SHP77 (cell line): ENCODE measurements at regions not wholly inside any gene's neighbourhood (a gene's known extent, or its start where the extent isn't known, plus 50 kb on each side); places are given as distances from the start of the nearest gene placed in this dataset.
"Not testable (repeated sequence)": the region's sequence is repeated elsewhere in the genome, so short reads cannot be mapped to it uniquely, and the experiment has no call there.

Source experiments
- DNase-seq, 2 experiments: peaks; one replicate each; lab custom pipeline; 2025; lab: John Stamatoyannopoulos, UW

GRCh38 chr20:24418731-24419130 is 50.7 kb upstream of the SYNDIG1 start:
- no peak for DNase-seq

- no peak for DNase-seq
Observed at GRCh38 chr20:24417485-24417884, 51.9 kb upstream of the SYNDIG1 start.

GRCh38 chr20:24415444-24415843 is 54.0 kb upstream of the SYNDIG1 start:
- DNase-seq = not testable (repeated sequence)

GRCh38 chr20:24411834-24412216 is 57.6 kb upstream of the SYNDIG1 start:
- no peak for DNase-seq

DNA sequence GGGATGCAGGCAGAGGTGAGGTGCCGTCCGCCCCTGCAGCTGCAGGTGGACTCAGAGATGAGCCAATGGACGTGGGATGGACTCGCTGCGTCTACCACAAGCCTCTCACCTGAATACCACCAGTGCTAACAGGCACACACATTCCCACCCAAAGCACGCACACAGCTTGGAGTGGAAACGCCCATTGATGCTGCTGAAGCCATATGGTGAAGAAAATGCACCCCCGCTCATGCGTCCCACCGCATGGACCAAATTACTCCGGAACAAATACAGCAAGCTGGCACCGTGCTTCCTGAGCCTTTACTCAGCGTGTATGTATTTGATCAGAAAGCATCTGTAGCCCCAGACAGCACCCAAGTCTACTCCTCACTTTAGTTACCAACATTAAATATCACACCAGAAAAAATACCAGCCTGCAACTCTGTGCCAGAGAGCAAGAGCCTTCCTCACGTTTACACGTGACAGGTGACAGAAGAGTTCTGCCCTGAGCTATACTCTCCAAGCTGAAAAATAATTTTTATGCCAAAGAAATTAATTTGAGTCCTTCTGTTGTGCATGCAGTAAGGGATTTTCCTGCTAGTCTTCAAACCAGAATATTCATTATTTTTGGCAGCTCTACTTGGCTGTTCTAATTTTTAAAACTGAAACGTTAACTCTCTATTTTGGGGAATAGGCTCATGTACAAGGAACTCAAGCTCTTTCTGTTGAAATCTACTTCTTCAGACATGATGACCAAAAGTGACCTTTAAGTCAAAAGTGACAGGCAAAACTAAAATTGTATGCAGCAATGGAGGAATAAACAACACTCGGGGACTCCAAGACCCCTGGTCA is 58.2 kb upstream of the SYNDIG1 start:
- DNase-seq = no peak

DNA sequence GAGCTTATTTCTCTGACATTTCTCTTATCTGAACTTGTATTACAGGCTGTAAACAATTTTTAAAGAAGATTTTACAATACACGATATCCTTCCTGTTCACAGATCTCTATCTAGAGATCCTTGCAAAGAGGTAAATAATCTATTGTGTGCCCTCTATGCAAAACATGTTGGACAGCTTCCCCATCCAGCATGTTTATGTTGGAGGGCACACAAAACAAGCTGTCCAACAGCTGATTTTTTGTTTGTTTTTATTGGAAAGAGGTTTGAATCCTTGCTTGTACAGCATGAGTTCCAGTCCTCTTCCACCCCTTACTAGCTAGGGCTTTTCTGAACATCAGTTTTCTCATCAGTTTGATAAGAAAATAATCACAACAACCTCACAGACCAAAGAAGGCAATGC is 62.3 kb upstream of the SYNDIG1 start:
- DNase-seq = no peak

DNA sequence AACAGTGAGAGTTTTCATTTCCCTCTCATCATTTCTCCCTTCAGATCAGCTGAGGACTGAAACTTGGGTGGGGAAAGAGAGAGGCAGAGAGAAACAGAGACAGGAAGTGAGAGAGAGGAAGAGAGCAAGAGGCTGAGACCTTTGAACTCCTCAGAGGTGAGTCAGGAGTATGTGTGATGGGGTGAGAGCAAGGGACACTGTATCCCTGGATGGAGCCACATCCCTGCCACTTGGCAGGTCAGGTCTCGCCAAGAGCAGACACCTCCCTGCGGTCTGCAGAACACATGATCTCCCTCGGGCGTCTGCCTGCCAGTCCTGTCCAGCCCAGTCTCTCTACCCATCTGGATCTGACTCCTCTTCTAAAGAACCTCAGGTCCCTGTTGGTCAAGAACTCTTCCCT is 62.7 kb upstream of the SYNDIG1 start:
- no peak for DNase-seq

DNA sequence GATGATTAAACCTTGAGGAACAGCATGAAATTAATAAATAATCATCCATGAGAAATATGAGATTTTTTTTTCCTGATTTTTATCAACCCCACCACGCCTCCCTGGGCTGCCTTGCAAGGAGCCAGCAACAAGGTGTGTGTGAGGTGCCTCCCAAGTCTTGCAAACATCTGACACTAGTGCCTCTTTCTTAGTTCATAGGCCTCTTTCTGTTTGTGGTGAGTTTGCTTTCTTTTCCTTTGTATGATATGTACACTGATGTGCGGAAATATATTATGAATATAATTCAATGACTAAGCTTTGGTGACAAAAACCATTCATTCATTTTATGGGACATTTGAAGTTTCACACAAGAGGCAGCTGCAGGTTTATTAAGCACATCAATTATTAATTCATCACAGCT is 63.2 kb upstream of the SYNDIG1 start:
- DNase-seq = no peak

GRCh38 chr20:24405810-24406209 is 63.6 kb upstream of the SYNDIG1 start:
- no peak for DNase-seq

GRCh38 chr20:24403406-24403805 is 66.0 kb upstream of the SYNDIG1 start:
- no peak for DNase-seq

- no peak for DNase-seq
Observed at GRCh38 chr20:24402188-24402587, 67.2 kb upstream of the SYNDIG1 start.

GRCh38 chr20:24395151-24395550 is 74.3 kb upstream of the SYNDIG1 start:
- DNase-seq = no peak

DNA sequence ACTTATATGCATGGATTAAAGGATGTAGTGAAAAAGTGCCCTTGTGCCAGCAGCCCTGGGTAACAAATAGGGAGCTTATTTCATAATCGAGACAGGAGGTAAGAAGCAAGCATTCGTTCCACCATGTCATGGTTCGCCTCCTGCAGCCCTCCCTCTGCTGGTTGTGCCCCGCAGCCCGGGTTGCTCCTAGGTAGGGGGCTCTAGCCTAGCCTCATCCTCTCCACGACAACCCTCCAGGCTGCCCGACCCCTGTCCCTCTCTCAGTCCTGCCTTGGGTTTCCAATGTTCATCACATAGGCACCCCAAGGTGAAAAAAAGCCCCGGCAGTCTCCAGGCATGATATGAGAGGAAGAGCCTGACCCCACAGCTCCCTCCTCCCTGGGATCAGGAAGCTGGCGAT is 75.5 kb upstream of the SYNDIG1 start:
- no peak for DNase-seq

DNA sequence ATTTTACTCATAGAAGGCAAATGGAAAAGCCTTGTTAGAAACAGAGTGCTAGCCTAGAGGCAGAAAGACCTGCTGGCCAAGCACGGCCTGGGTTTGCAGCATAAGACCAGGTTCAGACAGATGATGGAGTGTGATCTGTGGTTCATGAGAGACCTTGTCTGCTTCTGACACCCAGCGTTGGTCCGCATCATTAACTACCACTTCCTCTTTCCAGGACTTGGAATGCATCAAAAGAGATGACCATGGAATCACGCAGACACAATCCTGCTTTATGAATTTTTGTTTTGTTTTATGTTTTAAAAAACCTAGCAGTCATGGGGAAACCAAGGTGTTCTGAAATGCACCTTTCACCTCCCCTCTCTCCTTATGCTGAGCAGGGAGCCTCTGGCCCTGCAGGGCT is 76.8 kb upstream of the SYNDIG1 start:
- no peak for DNase-seq

GRCh38 chr20:24389686-24390085 is 79.7 kb upstream of the SYNDIG1 start:
- DNase-seq = no peak

DNA sequence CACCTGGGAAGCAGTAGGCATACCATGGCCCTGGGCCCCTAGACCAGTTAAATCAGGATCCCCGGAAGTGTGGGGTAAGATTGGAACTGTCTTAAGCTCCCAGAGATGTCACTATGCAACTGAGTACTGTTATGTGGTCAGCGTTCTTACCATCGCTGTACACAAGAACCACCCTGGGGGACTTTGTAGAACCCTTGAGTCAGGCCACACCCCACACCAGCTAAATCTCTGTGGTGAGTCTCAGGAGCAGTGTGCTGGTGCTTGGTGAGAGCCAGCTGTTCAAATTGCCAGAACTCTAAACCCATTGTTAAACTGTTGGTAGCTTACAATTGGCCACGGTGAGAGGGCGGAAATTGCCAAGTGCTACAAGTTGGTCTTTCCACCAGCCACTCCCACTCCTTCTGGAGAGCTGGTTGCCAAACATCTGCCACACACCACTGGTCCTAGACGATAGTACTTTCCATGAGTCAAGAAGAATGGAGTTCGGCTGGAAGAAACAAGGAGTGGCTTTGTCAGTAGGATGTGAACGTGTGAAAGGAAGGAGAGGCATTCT is 80.5 kb upstream of the SYNDIG1 start:
- no peak for DNase-seq

- DNase-seq = no peak
Observed at GRCh38 chr20:24385547-24385946, 83.9 kb upstream of the SYNDIG1 start.

GRCh38 chr20:24384865-24385264 is 84.6 kb upstream of the SYNDIG1 start:
- DNase-seq = no peak

DNA sequence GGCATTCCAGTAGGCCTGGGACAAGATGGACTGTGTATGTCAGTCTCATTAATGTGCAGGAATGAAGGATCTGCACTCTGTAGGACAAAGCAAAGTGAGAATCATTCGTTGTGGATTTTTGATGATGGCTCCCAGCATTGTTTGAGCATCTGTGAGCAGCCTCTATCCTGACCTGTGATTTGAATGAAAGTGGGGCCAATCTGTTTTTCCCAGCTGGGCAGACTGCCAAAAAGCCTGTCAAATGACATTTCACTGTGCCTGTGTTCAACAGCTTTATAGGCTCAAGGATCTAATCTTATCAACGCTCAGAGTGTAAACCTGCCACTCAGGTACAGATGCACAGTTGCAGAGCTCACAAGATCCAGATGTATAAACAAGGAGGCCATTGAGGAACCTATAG is 86.7 kb upstream of the SYNDIG1 start:
- DNase-seq = peak; percentile 70

GRCh38 chr20:24382331-24382730 is 87.1 kb upstream of the SYNDIG1 start:
- DNase-seq = peak; percentile 42 to 64

GRCh38 chr20:24381886-24382285 is 87.5 kb upstream of the SYNDIG1 start:
- no peak for DNase-seq

- no peak for DNase-seq
Observed at GRCh38 chr20:24379484-24379927, 89.9 kb upstream of the SYNDIG1 start.

DNA sequence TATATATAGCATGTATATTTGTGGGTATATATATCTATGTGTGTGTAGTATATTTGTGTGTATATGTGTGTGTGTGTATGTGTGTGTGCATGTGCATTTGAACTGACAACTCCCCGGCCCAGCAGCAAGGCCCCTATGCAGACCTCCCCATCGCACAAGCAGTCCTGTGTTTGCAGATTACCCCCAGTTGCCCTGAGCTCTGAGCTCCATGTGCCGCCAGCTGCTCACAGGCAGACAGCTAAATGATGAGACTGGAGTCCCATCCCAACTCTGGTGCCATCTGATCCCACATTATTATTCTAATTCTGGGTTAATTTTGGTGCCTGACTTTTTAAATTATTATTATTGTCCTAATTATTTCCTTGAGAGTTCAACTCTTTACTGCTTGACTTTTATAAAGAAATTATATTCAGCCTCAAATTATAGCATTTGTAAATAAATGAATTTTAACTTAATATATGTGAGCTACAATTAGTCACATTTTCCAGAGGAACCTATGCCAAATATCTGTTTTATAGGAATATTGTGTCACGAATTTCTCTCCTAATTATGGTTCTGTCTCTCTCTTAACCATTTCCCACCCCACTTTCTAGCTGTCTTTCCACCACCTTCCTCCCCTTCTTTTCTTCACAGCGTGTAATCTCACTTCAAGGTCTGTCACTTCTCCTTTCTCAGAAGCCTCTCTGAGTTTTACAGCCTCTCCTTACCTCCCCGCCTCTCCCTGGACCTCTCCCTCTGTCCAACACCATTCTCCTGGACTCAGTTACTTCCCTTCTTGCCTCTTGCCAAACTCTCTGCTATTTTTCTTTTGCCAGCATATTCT is 90.6 kb upstream of the SYNDIG1 start:
- DNase-seq = no peak
